ENCODE measurements at regions not wholly inside any gene's neighbourhood (a gene's known extent, or its start where the extent isn't known, plus 50 kb on each side); places are given as distances from the start of the nearest gene placed in this dataset.

DNA sequence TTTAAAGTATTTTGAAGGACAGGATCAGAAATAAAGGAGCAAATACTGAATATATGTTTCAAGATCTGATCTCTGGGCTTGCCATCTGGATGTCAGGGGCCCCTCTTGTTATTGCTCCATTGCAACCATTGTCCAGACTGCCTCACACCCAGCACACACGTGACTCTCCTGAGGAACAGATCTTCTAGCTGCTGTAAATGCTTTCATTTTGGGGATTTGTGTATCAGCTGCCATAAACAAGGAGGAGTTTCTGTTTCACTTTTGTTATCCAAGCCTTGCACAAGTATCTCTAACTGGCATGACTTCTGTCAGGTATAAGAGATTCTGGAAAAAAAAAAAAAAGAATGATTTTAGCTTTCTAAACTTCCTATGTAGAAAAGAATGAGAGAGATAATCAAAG is 1624.1 kb upstream of the PRR20A start:
- H2BK120ac ChIP-seq (ENCODE audit: insufficient read depth, low read length, poor library complexity) = no peak overlapping the region
- no peak for DNase-seq
- no peak overlapping the region for H2BK12ac ChIP-seq (ENCODE audit: low read length)
- H3K23ac ChIP-seq (ENCODE audit: low read length) = no peak overlapping the region
- H3K18ac ChIP-seq (ENCODE audit: low read length) = no peak overlapping the region
- no peak overlapping the region for H3K14ac ChIP-seq (ENCODE audit: low read length)
- no peak overlapping the region for H4K12ac ChIP-seq (ENCODE audit: low read depth, low read length)
- H3K79me2 ChIP-seq (ENCODE audit: control insufficient read depth, insufficient read depth, low read length, poor library complexity) = no peaks in the 10 kb centered on the region
- H2AK5ac ChIP-seq (ENCODE audit: low read length) = no peak overlapping the region
- H2AFZ ChIP-seq (ENCODE audit: insufficient read depth, low read length, poor library complexity) = no peak overlapping the region
- H2BK5ac ChIP-seq (ENCODE audit: low read depth, low read length, poor library complexity) = no peak overlapping the region
- no peaks in the 10 kb centered on the region for H3K36me3 ChIP-seq (ENCODE audit: control insufficient read depth in 1 of 2, insufficient read depth in 2 of 2, low read length in 2 of 2)
- no CpG with 5 or more reads among the region's 1 CpG for whole genome bisulfite sequencing (ENCODE audit: extremely low coverage, insufficient coverage, insufficient read length)
- no peak overlapping the region for H4K8ac ChIP-seq (ENCODE audit: low read depth, low read length)
- H3K27ac ChIP-seq (ENCODE audit: low read depth, low read length) = no peak overlapping the region
- no peaks in the 10 kb centered on the region for H3K27me3 ChIP-seq (ENCODE audit: insufficient read depth, low read length)
- H3K4me2 ChIP-seq (ENCODE audit: low read length) = no peak overlapping the region
- H3K4ac ChIP-seq (ENCODE audit: low read depth, low read length) = no peak overlapping the region
- no peak overlapping the region for H3K9ac ChIP-seq (ENCODE audit: low read length)
- no peaks in the 10 kb centered on the region for H3K79me1 ChIP-seq (ENCODE audit: low read length)
- H3K9me3 ChIP-seq (ENCODE audit: insufficient read depth, low read depth, low read length) = no peaks in the 10 kb centered on the region
- no peak overlapping the region for H3K4me3 ChIP-seq (ENCODE audit: low read depth, low read length)
- no peaks in the 10 kb centered on the region for H3K4me1 ChIP-seq (ENCODE audit: control insufficient read depth in 1 of 2, insufficient read depth in 2 of 2, low read length in 2 of 2)
- H4K91ac ChIP-seq (ENCODE audit: low read depth, low read length) = no peak overlapping the region

GRCh38 chr13:55517312-55517711 is 1623.4 kb upstream of the PRR20A start:
- Histone ChIP-seq H2AFZ (ENCODE audit: insufficient read depth, low read length, poor library complexity) (no peak overlapping the region), H4K12ac (ENCODE audit: low read depth, low read length) (no peak overlapping the region), H3K4me1 (ENCODE audit: control insufficient read depth in 1 of 2, insufficient read depth in 2 of 2, low read length in 2 of 2) (no peaks in the 10 kb centered on the region), H3K23ac (ENCODE audit: low read length) (no peak overlapping the region), H2BK5ac (ENCODE audit: low read depth, low read length, poor library complexity) (no peak overlapping the region), H2BK12ac (ENCODE audit: low read length) (no peak overlapping the region), H3K9ac (ENCODE audit: low read length) (no peak overlapping the region), H3K79me1 (ENCODE audit: low read length) (no peaks in the 10 kb centered on the region), H3K9me3 (ENCODE audit: insufficient read depth, low read depth, low read length) (no peaks in the 10 kb centered on the region), H3K79me2 (ENCODE audit: control insufficient read depth, insufficient read depth, low read length, poor library complexity) (no peaks in the 10 kb centered on the region), H3K27ac (ENCODE audit: low read depth, low read length) (no peak overlapping the region), H3K14ac (ENCODE audit: low read length) (no peak overlapping the region), H3K4ac (ENCODE audit: low read depth, low read length) (no peak overlapping the region), H4K8ac (ENCODE audit: low read depth, low read length) (no peak overlapping the region), H3K4me2 (ENCODE audit: low read length) (no peak overlapping the region), H3K18ac (ENCODE audit: low read length) (no peak overlapping the region), H3K27me3 (ENCODE audit: insufficient read depth, low read length) (no peaks in the 10 kb centered on the region), H3K4me3 (ENCODE audit: low read depth, low read length) (no peak overlapping the region), H2BK120ac (ENCODE audit: insufficient read depth, low read length, poor library complexity) (no peak overlapping the region), H2AK5ac (ENCODE audit: low read length) (no peak overlapping the region), H3K36me3 (ENCODE audit: control insufficient read depth in 1 of 2, insufficient read depth in 2 of 2, low read length in 2 of 2) (no peaks in the 10 kb centered on the region), H4K91ac (ENCODE audit: low read depth, low read length) (no peak overlapping the region)
- DNase-seq = peak in 1 of 2 donors; percentile 0
- WGBS (ENCODE audit: extremely low coverage, insufficient coverage, insufficient read length) = no CpG with 5 or more reads among the region's 1 CpG

- no peak overlapping the region for H3K4ac ChIP-seq (ENCODE audit: low read depth, low read length)
- no peak overlapping the region for H3K23ac ChIP-seq (ENCODE audit: low read length)
- no peaks in the 10 kb centered on the region for H3K27me3 ChIP-seq (ENCODE audit: insufficient read depth, low read length)
- H3K4me2 ChIP-seq (ENCODE audit: low read length) = no peak overlapping the region
- no peak overlapping the region for H3K14ac ChIP-seq (ENCODE audit: low read length)
- H3K79me2 ChIP-seq (ENCODE audit: control insufficient read depth, insufficient read depth, low read length, poor library complexity) = no peaks in the 10 kb centered on the region
- H3K18ac ChIP-seq (ENCODE audit: low read length) = no peak overlapping the region
- H2BK12ac ChIP-seq (ENCODE audit: low read length) = no peak overlapping the region
- no peaks in the 10 kb centered on the region for H3K36me3 ChIP-seq (ENCODE audit: control insufficient read depth in 1 of 2, insufficient read depth in 2 of 2, low read length in 2 of 2)
- H3K4me3 ChIP-seq (ENCODE audit: low read depth, low read length) = no peak overlapping the region
- no peaks in the 10 kb centered on the region for H3K4me1 ChIP-seq (ENCODE audit: control insufficient read depth in 1 of 2, insufficient read depth in 2 of 2, low read length in 2 of 2)
- no peak overlapping the region for H3K9ac ChIP-seq (ENCODE audit: low read length)
- WGBS (ENCODE audit: extremely low coverage, insufficient coverage, insufficient read length) = no CpG with 5 or more reads among the region's 1 CpG
- no peak for DNase-seq
- no peak overlapping the region for H2AK5ac ChIP-seq (ENCODE audit: low read length)
- H2BK120ac ChIP-seq (ENCODE audit: insufficient read depth, low read length, poor library complexity) = no peak overlapping the region
- H2BK5ac ChIP-seq (ENCODE audit: low read depth, low read length, poor library complexity) = no peak overlapping the region
- H2AFZ ChIP-seq (ENCODE audit: insufficient read depth, low read length, poor library complexity) = no peak overlapping the region
- H4K91ac ChIP-seq (ENCODE audit: low read depth, low read length) = no peak overlapping the region
- no peaks in the 10 kb centered on the region for H3K9me3 ChIP-seq (ENCODE audit: insufficient read depth, low read depth, low read length)
- H3K79me1 ChIP-seq (ENCODE audit: low read length) = no peaks in the 10 kb centered on the region
- no peak overlapping the region for H3K27ac ChIP-seq (ENCODE audit: low read depth, low read length)
- no peak overlapping the region for H4K12ac ChIP-seq (ENCODE audit: low read depth, low read length)
- H4K8ac ChIP-seq (ENCODE audit: low read depth, low read length) = no peak overlapping the region
These were observed 1612.3 kb upstream of the PRR20A start for GRCh38 chr13:55528434-55528833.

DNA sequence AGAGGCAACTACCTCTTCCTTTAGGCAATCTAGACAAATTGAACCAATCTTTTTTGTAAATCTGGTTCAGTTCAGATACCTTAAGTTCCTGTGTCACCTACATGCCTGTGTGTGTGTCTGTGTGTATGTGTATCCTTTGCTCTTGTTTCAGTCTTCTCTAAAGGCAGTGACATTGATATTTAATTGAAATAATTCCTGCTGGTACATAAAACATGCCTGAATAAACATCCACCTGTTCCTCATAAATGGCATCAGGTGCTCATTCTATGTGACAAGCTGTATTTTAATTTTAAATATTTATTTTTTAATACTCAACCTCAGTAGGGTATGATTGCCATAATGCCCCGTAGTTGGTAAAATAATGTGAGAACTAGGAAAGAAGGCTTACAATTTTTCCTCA is 1606.4 kb upstream of the PRR20A start:
- no CpG with 5 or more reads among the region's 1 CpG for WGBS (ENCODE audit: extremely low coverage, insufficient coverage, insufficient read length)
- H3K79me1 ChIP-seq (ENCODE audit: low read length) = no peaks in the 10 kb centered on the region

More for the DNA sequence above, 1606.4 kb upstream of the PRR20A start:
- Histone ChIP-seq H2AK5ac (ENCODE audit: low read length) (no peak overlapping the region), H2BK12ac (ENCODE audit: low read length) (no peak overlapping the region), H3K23ac (ENCODE audit: low read length) (no peak overlapping the region), H3K14ac (ENCODE audit: low read length) (no peak overlapping the region), H3K9me3 (ENCODE audit: insufficient read depth, low read depth, low read length) (no peaks in the 10 kb centered on the region), H3K4me2 (ENCODE audit: low read length) (no peak overlapping the region), H2AFZ (ENCODE audit: insufficient read depth, low read length, poor library complexity) (no peak overlapping the region), H3K4me3 (ENCODE audit: low read depth, low read length) (no peak overlapping the region), H3K36me3 (ENCODE audit: control insufficient read depth in 1 of 2, insufficient read depth in 2 of 2, low read length in 2 of 2) (no peaks in the 10 kb centered on the region), H3K27me3 (ENCODE audit: insufficient read depth, low read length) (no peaks in the 10 kb centered on the region), H3K4ac (ENCODE audit: low read depth, low read length) (no peak overlapping the region), H3K27ac (ENCODE audit: low read depth, low read length) (no peak overlapping the region), H2BK5ac (ENCODE audit: low read depth, low read length, poor library complexity) (no peak overlapping the region), H4K91ac (ENCODE audit: low read depth, low read length) (no peak overlapping the region), H4K12ac (ENCODE audit: low read depth, low read length) (no peak overlapping the region), H3K79me2 (ENCODE audit: control insufficient read depth, insufficient read depth, low read length, poor library complexity) (no peaks in the 10 kb centered on the region), H3K4me1 (ENCODE audit: control insufficient read depth in 1 of 2, insufficient read depth in 2 of 2, low read length in 2 of 2) (no peaks in the 10 kb centered on the region), H2BK120ac (ENCODE audit: insufficient read depth, low read length, poor library complexity) (no peak overlapping the region), H3K9ac (ENCODE audit: low read length) (no peak overlapping the region), H4K8ac (ENCODE audit: low read depth, low read length) (no peak overlapping the region), H3K18ac (ENCODE audit: low read length) (no peak overlapping the region)
- no peak for DNase-seq
